ENCODE measurements at regions not wholly inside any gene's neighbourhood (a gene's known extent, or its start where the extent isn't known, plus 50 kb on each side); places are given as distances from the start of the nearest gene placed in this dataset.
"Not testable (repeated sequence)": the region's sequence is repeated elsewhere in the genome, so short reads cannot be mapped to it uniquely, and the experiment has no call there.

GRCh38 chr1:121519042-121519755 is 334.4 kb downstream of the SRGAP2C start:
- DNase-seq: peak; percentile 93

GRCh38 chr1:121519756-121520286 is 335.0 kb downstream of the SRGAP2C start:
- DNase-seq: not testable (repeated sequence)

- DNase-seq: no peak
Measured at GRCh38 chr1:121522061-121522759, 337.4 kb downstream of the SRGAP2C start.

GRCh38 chr1:121523112-121523511 is 338.3 kb downstream of the SRGAP2C start:
- DNase-seq: not testable (repeated sequence)

GRCh38 chr1:121525355-121525754 is 340.6 kb downstream of the SRGAP2C start:
- no peak for DNase-seq

GRCh38 chr1:121528958-121529357 is 344.2 kb downstream of the SRGAP2C start:
- not testable (repeated sequence) for DNase-seq

- DNase-seq: not testable (repeated sequence)
Measured at GRCh38 chr1:121530026-121530425, 345.3 kb downstream of the SRGAP2C start.

- DNase-seq: not testable (repeated sequence)
Measured at GRCh38 chr1:121531747-121532146, 347.0 kb downstream of the SRGAP2C start.

- not testable (repeated sequence) for DNase-seq
Measured at GRCh38 chr1:121538148-121538547, 353.4 kb downstream of the SRGAP2C start.

- no peak for DNase-seq
Measured at GRCh38 chr1:121538943-121539575, 354.3 kb downstream of the SRGAP2C start.

GRCh38 chr1:121543988-121544387 is 359.2 kb downstream of the SRGAP2C start:
- not testable (repeated sequence) for DNase-seq

GRCh38 chr1:121544500-121544899 is 359.7 kb downstream of the SRGAP2C start:
- DNase-seq: no peak

- DNase-seq: not testable (repeated sequence)
Measured at GRCh38 chr1:121545899-121546298, 361.1 kb downstream of the SRGAP2C start.

GRCh38 chr1:121546830-121547591 is 362.2 kb downstream of the SRGAP2C start:
- DNase-seq: no peak

GRCh38 chr1:121547726-121548125 is 363.0 kb downstream of the SRGAP2C start:
- DNase-seq: not testable (repeated sequence)

- DNase-seq: not testable (repeated sequence)
Measured at GRCh38 chr1:121550817-121551216, 366.0 kb downstream of the SRGAP2C start.

GRCh38 chr1:121551491-121551890 is 366.7 kb downstream of the SRGAP2C start:
- DNase-seq: not testable (repeated sequence)

- DNase-seq: not testable (repeated sequence)
Measured at GRCh38 chr1:121556560-121556959, 371.8 kb downstream of the SRGAP2C start.

GRCh38 chr1:121558034-121558433 is 373.3 kb downstream of the SRGAP2C start:
- not testable (repeated sequence) for DNase-seq

GRCh38 chr1:121558514-121558913 is 373.7 kb downstream of the SRGAP2C start:
- DNase-seq: no peak

GRCh38 chr1:121566346-121566745 is 381.6 kb downstream of the SRGAP2C start:
- no peak for DNase-seq

- DNase-seq: no peak
Measured at GRCh38 chr1:121569428-121569827, 384.7 kb downstream of the SRGAP2C start.
